ENCODE measurements at regions not wholly inside any gene's neighbourhood (a gene's known extent, or its start where the extent isn't known, plus 50 kb on each side); places are given as distances from the start of the nearest gene placed in this dataset.

DNA sequence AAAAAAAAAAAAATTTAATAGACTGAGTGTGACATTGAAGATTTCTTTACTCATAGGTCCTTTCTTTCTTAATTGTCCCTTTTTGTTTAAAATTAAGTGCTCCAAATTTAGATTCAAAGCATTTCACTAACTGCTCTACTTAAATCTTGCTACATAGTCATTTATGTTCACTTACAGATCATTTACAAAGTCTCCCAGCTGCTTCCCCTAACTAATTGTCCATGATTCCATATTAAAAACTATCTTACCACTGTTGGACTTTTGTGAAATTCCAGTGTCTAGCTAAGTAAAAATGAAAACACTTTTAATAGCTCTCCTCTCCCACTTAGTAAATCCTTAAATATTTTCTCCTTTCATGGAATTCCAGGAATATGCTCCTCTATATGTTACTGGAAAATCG, 850.5 kb downstream of the NR2F1-AS1 start:
- Histone ChIP-seq H3K4me2 (ENCODE audit: low read length) (no peak overlapping the region), H3F3A (ENCODE audit: control insufficient read depth, insufficient read depth) (no peaks in the 10 kb centered on the region), H3K4me1 (ENCODE audit: control insufficient read depth, low read length) (no peaks in the 10 kb centered on the region), H3K36me3 (ENCODE audit: control insufficient read depth, low read length) (no peaks in the 10 kb centered on the region), H4K20me1 (ENCODE audit: control insufficient read depth, insufficient read depth, low read depth, low read length) (no peaks in the 10 kb centered on the region), H3K79me2 (ENCODE audit: control insufficient read depth, low read length) (no peaks in the 10 kb centered on the region), H3K9me3 (ENCODE audit: control insufficient read depth, insufficient read depth, low read length) (no peaks in the 10 kb centered on the region), H3K9me2 (replicated peaks; ENCODE audit: control insufficient read depth, low read length) (no peaks in the 10 kb centered on the region), H3K4me3 (ENCODE audit: low read length) (no peak overlapping the region), H3K27ac (ENCODE audit: low read depth, low read length) (no peak overlapping the region), H3K27me3 (ENCODE audit: control insufficient read depth, low read length) (no peaks in the 10 kb centered on the region)
- TF ChIP-seq, protein P1, sequence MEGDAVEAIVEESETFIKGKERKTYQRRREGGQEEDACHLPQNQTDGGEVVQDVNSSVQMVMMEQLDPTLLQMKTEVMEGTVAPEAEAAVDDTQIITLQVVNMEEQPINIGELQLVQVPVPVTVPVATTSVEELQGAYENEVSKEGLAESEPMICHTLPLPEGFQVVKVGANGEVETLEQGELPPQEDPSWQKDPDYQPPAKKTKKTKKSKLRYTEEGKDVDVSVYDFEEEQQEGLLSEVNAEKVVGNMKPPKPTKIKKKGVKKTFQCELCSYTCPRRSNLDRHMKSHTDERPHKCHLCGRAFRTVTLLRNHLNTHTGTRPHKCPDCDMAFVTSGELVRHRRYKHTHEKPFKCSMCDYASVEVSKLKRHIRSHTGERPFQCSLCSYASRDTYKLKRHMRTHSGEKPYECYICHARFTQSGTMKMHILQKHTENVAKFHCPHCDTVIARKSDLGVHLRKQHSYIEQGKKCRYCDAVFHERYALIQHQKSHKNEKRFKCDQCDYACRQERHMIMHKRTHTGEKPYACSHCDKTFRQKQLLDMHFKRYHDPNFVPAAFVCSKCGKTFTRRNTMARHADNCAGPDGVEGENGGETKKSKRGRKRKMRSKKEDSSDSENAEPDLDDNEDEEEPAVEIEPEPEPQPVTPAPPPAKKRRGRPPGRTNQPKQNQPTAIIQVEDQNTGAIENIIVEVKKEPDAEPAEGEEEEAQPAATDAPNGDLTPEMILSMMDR (IDR thresholded peaks at IDR 0.05; ENCODE audit: low read depth, low read length, poor library complexity, severe bottlenecking), result no peak
- TF ChIP-seq EZH2phosphoT487 (IDR thresholded peaks at IDR 0.05; ENCODE audit: borderline replicate concordance, low read length), result no peak

DNA sequence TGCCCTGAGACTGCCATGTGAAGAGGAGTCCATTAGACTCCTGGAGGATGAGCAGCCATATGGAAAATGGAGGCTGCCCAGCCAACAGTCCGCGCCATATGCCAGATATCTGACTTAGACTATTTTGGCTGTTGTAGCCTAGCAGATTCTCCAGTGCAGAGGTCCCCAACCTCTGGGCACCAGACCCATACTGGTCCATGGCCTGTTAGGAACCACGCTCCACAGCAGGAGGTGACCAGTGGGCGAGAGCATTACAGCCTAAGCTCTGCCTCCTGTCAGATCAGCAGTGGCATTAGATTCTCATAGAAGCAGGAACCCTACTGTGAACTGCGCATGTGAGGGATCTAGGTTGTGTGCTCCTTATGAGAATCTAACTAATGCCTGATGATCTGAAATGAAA, 851.9 kb downstream of the NR2F1-AS1 start:
- no peaks in the 10 kb centered on the region for H3K36me3 ChIP-seq (ENCODE audit: control insufficient read depth, low read length)
- H3K79me2 ChIP-seq (ENCODE audit: control insufficient read depth, low read length), result no peaks in the 10 kb centered on the region
- no peaks in the 10 kb centered on the region for H3K4me1 ChIP-seq (ENCODE audit: control insufficient read depth, low read length)
- no peaks in the 10 kb centered on the region for H3K9me3 ChIP-seq (ENCODE audit: control insufficient read depth, insufficient read depth, low read length)
- H3K9me2 ChIP-seq (replicated peaks; ENCODE audit: control insufficient read depth, low read length), result no peaks in the 10 kb centered on the region
- H3K4me3 ChIP-seq (ENCODE audit: low read length), result no peak overlapping the region
- no peaks in the 10 kb centered on the region for H3K27me3 ChIP-seq (ENCODE audit: control insufficient read depth, low read length)
- H3F3A ChIP-seq (ENCODE audit: control insufficient read depth, insufficient read depth), result no peaks in the 10 kb centered on the region
- H4K20me1 ChIP-seq (ENCODE audit: control insufficient read depth, insufficient read depth, low read depth, low read length), result no peaks in the 10 kb centered on the region
- no peak overlapping the region for H3K27ac ChIP-seq (ENCODE audit: low read depth, low read length)
- TF ChIP-seq EZH2phosphoT487 (IDR thresholded peaks at IDR 0.05; ENCODE audit: borderline replicate concordance, low read length), result no peak
- TF ChIP-seq, protein P1 (IDR thresholded peaks at IDR 0.05; ENCODE audit: low read depth, low read length, poor library complexity, severe bottlenecking), result no peak
- no peak overlapping the region for H3K4me2 ChIP-seq (ENCODE audit: low read length)

DNA sequence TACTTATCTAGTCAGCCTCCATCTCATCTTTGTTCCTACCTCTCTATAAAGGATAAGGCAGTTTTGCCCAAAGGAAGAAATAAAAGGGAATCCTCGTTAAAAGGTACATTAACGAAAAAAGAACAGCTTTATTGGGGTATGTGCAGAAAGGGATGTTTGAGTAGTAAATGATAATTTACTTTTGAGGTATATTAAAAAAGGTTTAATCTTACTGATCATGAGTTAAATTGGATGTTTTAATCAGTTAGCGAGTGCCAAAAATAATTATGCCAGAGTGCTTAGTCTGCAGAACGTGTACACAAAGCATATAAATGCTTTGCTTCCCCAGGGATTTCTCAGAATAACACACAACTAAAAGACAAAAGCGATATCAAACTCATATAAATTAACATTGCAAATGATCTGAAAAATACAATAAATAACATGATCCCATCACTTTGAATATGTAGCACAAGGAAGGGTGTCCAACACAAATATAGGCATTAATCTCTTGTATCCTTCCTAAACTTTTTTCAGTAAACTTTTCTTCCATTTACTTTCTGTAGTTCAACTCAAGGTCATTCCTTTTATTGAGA, 865.0 kb downstream of the NR2F1-AS1 start:
- Histone ChIP-seq H3K79me2 (ENCODE audit: control insufficient read depth, low read length) (no peaks in the 10 kb centered on the region), H3K4me1 (ENCODE audit: control insufficient read depth, low read length) (no peaks in the 10 kb centered on the region), H3K27ac (ENCODE audit: low read depth, low read length) (no peak overlapping the region), H3K36me3 (ENCODE audit: control insufficient read depth, low read length) (no peaks in the 10 kb centered on the region), H3K9me3 (ENCODE audit: control insufficient read depth, insufficient read depth, low read length) (no peaks in the 10 kb centered on the region), H3K4me2 (ENCODE audit: low read length) (no peak overlapping the region), H3K4me3 (ENCODE audit: low read length) (no peak overlapping the region), H4K20me1 (ENCODE audit: control insufficient read depth, insufficient read depth, low read depth, low read length) (no peaks in the 10 kb centered on the region), H3K27me3 (ENCODE audit: control insufficient read depth, low read length) (no peaks in the 10 kb centered on the region), H3K9me2 (replicated peaks; ENCODE audit: control insufficient read depth, low read length) (no peaks in the 10 kb centered on the region), H3F3A (ENCODE audit: control insufficient read depth, insufficient read depth) (no peaks in the 10 kb centered on the region)
- TF ChIP-seq, protein P1 (IDR thresholded peaks at IDR 0.05; ENCODE audit: low read depth, low read length, poor library complexity, severe bottlenecking), result no peak
- no peak for TF ChIP-seq EZH2phosphoT487 (IDR thresholded peaks at IDR 0.05; ENCODE audit: borderline replicate concordance, low read length)

Measured in DOHH2 (cell line).